ENCODE measurements at regions not wholly inside any gene's neighbourhood (a gene's known extent, or its start where the extent isn't known, plus 50 kb on each side); places are given as distances from the start of the nearest gene placed in this dataset.

- POLR2A ChIA-PET: no interaction called here
- no peaks in the 10 kb centered on the region for H3K36me3 Mint-ChIP-seq (ENCODE audit: low read depth)
Observed at GRCh38 chr18:45384962-45385315, 230.3 kb upstream of the SLC14A2 start.

GRCh38 chr18:45386041-45386655 lies 229.1 kb upstream of the SLC14A2 start:
- peaks cover 13% of the 10 kb centered on the region for H3K27me3 Mint-ChIP-seq
- H3K9me3 Mint-ChIP-seq: no peaks in the 10 kb centered on the region
- no peak for DNase-seq
- no peaks in the 10 kb centered on the region for H3K4me1 Mint-ChIP-seq
- no peak overlapping the region for H3K27ac Mint-ChIP-seq
- no peaks in the 10 kb centered on the region for H3K36me3 Mint-ChIP-seq (ENCODE audit: low read depth)
- ChIA-PET POLR2A (no interaction called here), CTCF (interaction anchor here (1.2 kb wide), 1 partner anchor 102 kb away, joined by 3 read pairs; no protein-coding TSS in a partner anchor)
- H3K4me3 Mint-ChIP-seq: no peak overlapping the region

More at GRCh38 chr18:45384962-45385315, 230.3 kb upstream of the SLC14A2 start:
- H3K27ac Mint-ChIP-seq: no peak overlapping the region
- peaks cover 13% of the 10 kb centered on the region for H3K27me3 Mint-ChIP-seq
- no peak overlapping the region for H3K4me3 Mint-ChIP-seq
- CTCF ChIA-PET: interaction anchor here (0.6 to 1.2 kb wide), 11 partner anchors 10 to 1764 kb away, joined by 3 to 6 read pairs (median 3); no protein-coding TSS in a partner anchor
- no peaks in the 10 kb centered on the region for H3K9me3 Mint-ChIP-seq
- no peaks in the 10 kb centered on the region for H3K4me1 Mint-ChIP-seq
- DNase-seq: no peak

DNA sequence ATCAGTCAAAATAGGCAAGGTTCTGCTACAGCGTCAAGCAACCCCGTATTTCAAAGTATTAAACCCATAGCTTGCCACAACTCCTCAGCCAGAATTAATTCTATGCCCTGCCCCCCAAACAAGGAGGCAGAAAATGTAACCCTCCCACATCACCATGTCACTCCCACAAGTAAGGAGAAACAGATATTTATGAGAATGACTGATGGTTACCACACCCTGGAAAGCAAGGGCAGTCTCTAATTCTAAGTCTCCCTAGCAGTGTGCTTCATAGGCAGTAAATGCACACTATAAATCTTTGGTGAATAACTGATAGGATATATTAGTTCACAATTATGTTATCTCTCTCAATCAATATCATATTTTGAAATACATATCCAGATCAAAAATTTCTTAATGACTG lies 228.0 kb upstream of the SLC14A2 start:
- CTCF ChIA-PET: interaction anchor here (1.3 kb wide), 1 partner anchor 1768 kb away, joined by 3 read pairs; no protein-coding TSS in a partner anchor

DNA sequence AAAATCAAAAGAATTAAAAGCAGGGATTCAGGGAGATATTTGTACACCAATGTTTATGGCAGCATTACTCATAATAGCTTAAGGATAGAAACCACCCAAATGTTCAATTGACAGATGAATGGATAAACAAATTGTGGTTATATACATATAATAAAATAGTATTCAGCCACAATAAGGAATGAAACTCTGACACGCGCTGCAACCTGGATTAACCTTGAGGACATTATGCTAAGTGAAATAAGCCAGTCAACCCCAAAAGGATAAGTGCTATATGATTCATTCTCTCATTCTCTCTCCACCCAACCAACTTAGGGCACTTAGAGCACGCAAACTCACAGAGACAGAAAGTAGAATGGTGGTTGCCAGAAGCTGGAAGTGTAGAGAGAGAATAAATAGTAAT lies 216.8 kb upstream of the SLC14A2 start:
- H3K27ac Mint-ChIP-seq: no peak overlapping the region
- no peaks in the 10 kb centered on the region for H3K4me1 Mint-ChIP-seq
- H3K9me3 Mint-ChIP-seq: no peaks in the 10 kb centered on the region
- no peaks in the 10 kb centered on the region for H3K36me3 Mint-ChIP-seq (ENCODE audit: low read depth)
- POLR2A ChIA-PET: no interaction called here
- H3K4me3 Mint-ChIP-seq: no peak overlapping the region
- H3K27me3 Mint-ChIP-seq: peaks cover 10% of the 10 kb centered on the region
- no peak for DNase-seq
- CTCF ChIA-PET: interaction anchor here (0.9 kb wide), 1 partner anchor 14 kb away, joined by 4 read pairs; no protein-coding TSS in a partner anchor

More for the DNA sequence above, 228.0 kb upstream of the SLC14A2 start:
- H3K4me3 Mint-ChIP-seq: no peak overlapping the region
- no peak for DNase-seq
- no peaks in the 10 kb centered on the region for H3K4me1 Mint-ChIP-seq
- no peak overlapping the region for H3K27ac Mint-ChIP-seq
- POLR2A ChIA-PET: no interaction called here
- H3K36me3 Mint-ChIP-seq (ENCODE audit: low read depth): no peaks in the 10 kb centered on the region
- H3K27me3 Mint-ChIP-seq: peaks cover 18% of the 10 kb centered on the region
- H3K9me3 Mint-ChIP-seq: no peaks in the 10 kb centered on the region

GRCh38 chr18:45399146-45399545 lies 216.1 kb upstream of the SLC14A2 start:
- H3K4me3 Mint-ChIP-seq: no peak overlapping the region
- H3K36me3 Mint-ChIP-seq (ENCODE audit: low read depth): no peaks in the 10 kb centered on the region
- H3K9me3 Mint-ChIP-seq: no peaks in the 10 kb centered on the region
- ChIA-PET POLR2A (no interaction called here), CTCF (no interaction called here)
- H3K27me3 Mint-ChIP-seq: peaks cover 8% of the 10 kb centered on the region
- H3K4me1 Mint-ChIP-seq: no peaks in the 10 kb centered on the region
- no peak for DNase-seq
- H3K27ac Mint-ChIP-seq: no peak overlapping the region

- no peak for DNase-seq
- POLR2A ChIA-PET: no interaction called here
- H3K36me3 Mint-ChIP-seq (ENCODE audit: low read depth): no peaks in the 10 kb centered on the region
- H3K27me3 Mint-ChIP-seq: peaks cover 8% of the 10 kb centered on the region
- no peak overlapping the region for H3K27ac Mint-ChIP-seq
- CTCF ChIA-PET: no interaction called here
- H3K4me1 Mint-ChIP-seq: no peaks in the 10 kb centered on the region
- no peaks in the 10 kb centered on the region for H3K9me3 Mint-ChIP-seq
- no peak overlapping the region for H3K4me3 Mint-ChIP-seq
Observed at GRCh38 chr18:45399643-45400042, 215.6 kb upstream of the SLC14A2 start.

DNA sequence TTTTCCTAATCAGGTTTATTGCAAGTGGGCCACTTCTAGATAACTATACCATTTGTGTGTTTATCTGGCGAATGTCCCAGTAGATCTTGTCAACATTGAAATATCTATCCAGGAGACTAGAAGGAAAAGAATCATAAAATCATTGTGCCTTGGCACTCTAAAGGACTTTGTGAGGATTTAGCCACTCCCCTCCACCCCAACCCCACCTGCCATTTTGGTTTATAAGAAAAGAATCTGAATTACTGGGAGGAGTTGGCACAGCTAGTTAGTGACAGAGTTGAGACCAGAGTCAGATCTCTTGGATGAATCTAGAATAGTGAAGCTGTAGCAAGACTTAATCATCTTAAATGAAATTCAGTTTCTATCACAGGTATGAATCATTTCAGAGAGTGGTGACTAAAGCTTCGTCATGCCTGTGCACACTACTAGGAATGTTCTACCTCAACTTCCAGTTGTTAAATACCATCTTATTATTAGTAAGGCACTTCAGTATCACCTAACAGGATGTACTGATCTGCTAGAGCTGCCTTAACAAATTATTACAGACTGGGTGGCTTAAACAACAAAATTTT lies 212.7 kb upstream of the SLC14A2 start:
- no peaks in the 10 kb centered on the region for H3K9me3 Mint-ChIP-seq
- DNase-seq: no peak
- H3K36me3 Mint-ChIP-seq (ENCODE audit: low read depth): no peaks in the 10 kb centered on the region
- H3K27ac Mint-ChIP-seq: no peak overlapping the region
- no peaks in the 10 kb centered on the region for H3K4me1 Mint-ChIP-seq
- H3K27me3 Mint-ChIP-seq: peaks cover 2% of the 10 kb centered on the region
- H3K4me3 Mint-ChIP-seq: no peak overlapping the region
- ChIA-PET POLR2A (no interaction called here), CTCF (no interaction called here)

DNA sequence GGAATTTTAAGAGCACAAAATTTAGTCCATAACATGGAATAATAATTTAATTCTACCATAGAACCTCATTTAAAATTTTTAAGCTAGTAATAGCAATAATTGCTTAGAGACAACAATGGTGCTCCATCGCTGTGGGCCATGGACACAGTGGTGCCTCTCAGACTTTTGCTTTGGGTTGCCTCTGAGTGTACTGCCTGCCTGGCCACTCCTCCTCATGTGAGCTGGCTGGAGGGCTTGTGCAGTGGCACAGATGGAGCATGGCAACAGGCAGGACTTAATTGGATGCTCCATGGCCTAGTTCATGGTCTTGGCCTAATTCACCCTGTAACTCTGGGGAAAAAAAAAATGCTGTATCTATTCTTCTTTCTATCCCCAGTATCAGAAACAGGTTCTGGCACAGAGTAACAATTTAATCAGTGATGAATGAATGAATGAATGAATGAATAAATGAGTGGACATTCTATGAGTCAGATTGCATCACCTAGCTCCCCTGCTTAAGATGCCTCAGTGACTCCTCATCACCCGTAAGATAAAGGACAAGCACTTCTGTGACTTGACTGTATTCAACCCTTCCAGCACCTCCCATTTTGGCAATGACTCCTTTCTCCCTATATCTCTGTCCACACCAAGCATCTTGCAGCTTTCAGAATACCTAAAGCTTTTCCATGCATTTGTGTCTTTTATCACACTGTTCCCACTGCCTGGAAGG lies 211.8 kb upstream of the SLC14A2 start:
- POLR2A ChIA-PET: no interaction called here
- Mint-ChIP-seq H3K27me3 (no peaks in the 10 kb centered on the region), H3K4me3 (no peak overlapping the region), H3K4me1 (no peaks in the 10 kb centered on the region), H3K36me3 (ENCODE audit: low read depth) (no peaks in the 10 kb centered on the region), H3K9me3 (no peaks in the 10 kb centered on the region), H3K27ac (no peak overlapping the region)
- CTCF ChIA-PET: no interaction called here
- no peak for DNase-seq

GRCh38 chr18:45408218-45408617 lies 207.1 kb upstream of the SLC14A2 start:
- ChIA-PET POLR2A (no interaction called here), CTCF (no interaction called here)
- Mint-ChIP-seq H3K36me3 (ENCODE audit: low read depth) (no peaks in the 10 kb centered on the region), H3K4me3 (no peak overlapping the region), H3K9me3 (no peaks in the 10 kb centered on the region), H3K27ac (no peak overlapping the region), H3K4me1 (no peaks in the 10 kb centered on the region), H3K27me3 (no peaks in the 10 kb centered on the region)
- DNase-seq: no peak

DNA sequence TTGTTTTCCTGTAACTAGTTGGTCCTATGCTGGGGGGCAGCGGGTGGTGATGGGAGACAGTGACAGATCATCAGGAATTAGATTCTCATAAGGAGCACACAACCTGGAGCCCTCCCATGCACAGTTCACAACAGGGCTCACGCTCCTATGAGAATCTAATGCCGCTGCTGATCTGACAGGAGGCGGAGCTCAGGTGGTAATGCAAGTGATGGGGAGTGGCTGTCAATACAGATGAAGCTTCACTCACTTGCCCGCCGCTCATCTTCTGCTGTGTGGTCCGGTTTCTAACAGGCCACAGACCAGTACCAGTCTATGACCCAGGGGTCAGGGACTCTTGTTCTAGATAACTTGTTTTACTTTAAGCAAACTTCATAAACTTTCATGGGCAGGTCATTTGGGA lies 205.3 kb upstream of the SLC14A2 start:
- Mint-ChIP-seq H3K27ac (no peak overlapping the region), H3K4me3 (no peak overlapping the region), H3K4me1 (no peaks in the 10 kb centered on the region), H3K27me3 (no peaks in the 10 kb centered on the region), H3K36me3 (ENCODE audit: low read depth) (no peaks in the 10 kb centered on the region), H3K9me3 (no peaks in the 10 kb centered on the region)
- POLR2A ChIA-PET: no interaction called here
- DNase-seq: no peak
- CTCF ChIA-PET: no interaction called here

DNA sequence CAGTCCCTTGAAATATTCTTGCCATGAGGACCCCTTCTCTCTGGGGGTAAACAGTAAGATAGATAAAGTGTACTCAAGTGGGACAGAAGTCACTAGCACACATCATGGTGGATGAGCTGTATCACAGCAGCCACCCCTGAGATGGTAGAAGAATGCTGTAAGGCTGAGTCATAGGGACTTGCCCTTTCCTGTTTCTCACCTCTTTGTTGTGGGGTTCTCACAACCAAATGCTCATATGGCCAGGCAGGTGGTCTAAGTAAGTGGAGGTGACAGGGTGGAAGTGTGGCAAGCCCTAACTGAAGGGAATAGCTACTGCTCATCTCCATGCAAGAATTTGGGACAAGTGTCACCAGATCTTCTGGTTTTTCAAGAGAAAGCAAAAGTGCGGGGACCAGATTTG lies 202.7 kb upstream of the SLC14A2 start:
- no peaks in the 10 kb centered on the region for H3K4me1 Mint-ChIP-seq
- no peaks in the 10 kb centered on the region for H3K9me3 Mint-ChIP-seq
- H3K27ac Mint-ChIP-seq: no peak overlapping the region
- no peaks in the 10 kb centered on the region for H3K36me3 Mint-ChIP-seq (ENCODE audit: low read depth)
- ChIA-PET CTCF (no interaction called here), POLR2A (no interaction called here)
- no peak overlapping the region for H3K4me3 Mint-ChIP-seq
- no peaks in the 10 kb centered on the region for H3K27me3 Mint-ChIP-seq
- no peak for DNase-seq

GRCh38 chr18:45413180-45413836 lies 202.0 kb upstream of the SLC14A2 start:
- Mint-ChIP-seq H3K9me3 (no peaks in the 10 kb centered on the region), H3K36me3 (ENCODE audit: low read depth) (no peaks in the 10 kb centered on the region), H3K27me3 (no peaks in the 10 kb centered on the region), H3K4me1 (no peaks in the 10 kb centered on the region), H3K4me3 (no peak overlapping the region), H3K27ac (no peak overlapping the region)
- POLR2A ChIA-PET: no interaction called here
- CTCF ChIA-PET: no interaction called here
- no peak for DNase-seq

- H3K4me1 Mint-ChIP-seq: no peaks in the 10 kb centered on the region
- no peaks in the 10 kb centered on the region for H3K9me3 Mint-ChIP-seq
- DNase-seq: no peak
- H3K27me3 Mint-ChIP-seq: no peaks in the 10 kb centered on the region
- H3K4me3 Mint-ChIP-seq: no peak overlapping the region
- H3K36me3 Mint-ChIP-seq (ENCODE audit: low read depth): no peaks in the 10 kb centered on the region
- CTCF ChIA-PET: no interaction called here
- H3K27ac Mint-ChIP-seq: no peak overlapping the region
- POLR2A ChIA-PET: no interaction called here
Observed at GRCh38 chr18:45415614-45416013, 199.7 kb upstream of the SLC14A2 start.
